MM.1S (cell line): ENCODE measurements at regions not wholly inside any gene's neighbourhood (a gene's known extent, or its start where the extent isn't known, plus 50 kb on each side); places are given as distances from the start of the nearest gene placed in this dataset.

Source experiments
- DNase-seq: peaks from one replicate; pipeline ENCODE4 v3.0.0-alpha.2; 2015
- H2AFZ ChIP-seq: fragments of 300-600 bp; sonication (generic); 2 replicates; pipeline ENCODE4 v1.6.0; 2016; ENCODE audit warnings: antibody characterized with exemption, low read length
- H3F3A ChIP-seq: fragments of 300-600 bp; sonication (generic); 2 replicates; pipeline ENCODE4 v1.6.1; 2016; ENCODE audit warnings: mild to moderate bottlenecking, antibody characterized with exemption, low read length, moderate library complexity, mixed read lengths; ENCODE audit not compliant: insufficient read depth
- H3K27ac ChIP-seq: fragments of 300-600 bp; sonication (generic); 2 replicates; pipeline ENCODE4 v1.5.1; 2016; ENCODE audit warnings: mild to moderate bottlenecking, low read length
- H3K27me3 ChIP-seq: fragments of 300-600 bp; sonication (generic); replicated peaks from 2 replicates; pipeline ENCODE4 v1.6.0; 2016; ENCODE audit warnings: low read length; ENCODE audit not compliant: insufficient read depth
- H3K36me3 ChIP-seq: fragments of 300-600 bp; sonication (generic); replicated peaks from 2 replicates; pipeline ENCODE4 v1.6.1; 2016; ENCODE audit warnings: mild to moderate bottlenecking, low read length, mixed read lengths; ENCODE audit not compliant: insufficient read depth
- H3K4me1 ChIP-seq: fragments of 300-600 bp; sonication (generic); 2 replicates; pipeline ENCODE4 v1.6.1; 2016; ENCODE audit warnings: low read length, mixed read lengths
- H3K4me2 ChIP-seq: fragments of 300-600 bp; sonication (generic); 2 replicates; pipeline ENCODE4 v1.6.0; 2016; ENCODE audit warnings: low read depth, low read length
- H3K4me3 ChIP-seq: fragments of 300-600 bp; sonication (generic); 2 replicates; pipeline ENCODE4 v1.5.1; 2016; ENCODE audit warnings: low read length, mixed read lengths
- H3K79me2 ChIP-seq: fragments of 300-600 bp; sonication (generic); 2 replicates; pipeline ENCODE4 v1.6.1; 2016; ENCODE audit warnings: mixed run types, low read length, mixed read lengths
- H3K9ac ChIP-seq: fragments of 300-600 bp; sonication (generic); 2 replicates; pipeline ENCODE4 v1.6.1; 2016; ENCODE audit warnings: low read length, mixed read lengths
- H3K9me2 ChIP-seq: fragments of 300-600 bp; sonication (generic); replicated peaks from 2 replicates; pipeline ENCODE4 v1.6.1; 2016; ENCODE audit warnings: mild to moderate bottlenecking, low read length, mixed read lengths; ENCODE audit not compliant: insufficient read depth
- H3K9me3 ChIP-seq: fragments of 300-600 bp; sonication (generic); replicated peaks from 2 replicates; pipeline ENCODE4 v1.6.1; 2016; ENCODE audit warnings: mild to moderate bottlenecking, low read length, mixed read lengths; ENCODE audit not compliant: insufficient read depth
- H4K20me1 ChIP-seq: fragments of 300-600 bp; sonication (generic); 2 replicates; pipeline ENCODE4 v1.6.1; 2016; ENCODE audit warnings: mild to moderate bottlenecking, low read length, moderate library complexity, mixed read lengths; ENCODE audit not compliant: insufficient read depth
- CTCF ChIP-seq: fragments of 300-600 bp; sonication (generic); IDR thresholded peaks from 2 replicates; pipeline ENCODE4 v1.5.1; 2016; ENCODE audit warnings: antibody characterized with exemption, low read length, mixed read lengths
- EZH2 ChIP-seq: fragments of 300-600 bp; sonication (generic); optimal IDR thresholded peaks from 2 replicates; pipeline ENCODE3; 2017; ENCODE audit warnings: low read depth, mild to moderate bottlenecking, antibody characterized with exemption, low read length, mixed read lengths
- EZH2phosphoT487 ChIP-seq: fragments of 300-600 bp; sonication (generic); IDR thresholded peaks from 2 replicates; pipeline ENCODE4 v1.6.1; 2018; ENCODE audit warnings: antibody characterized with exemption, low read length

- Histone ChIP-seq H3K9me3 (no peaks in the 10 kb centered on the region), H3K36me3 (no peaks in the 10 kb centered on the region), H3K4me3 (no peak overlapping the region), H2AFZ (no peak overlapping the region), H3K27ac (no peak overlapping the region), H3K4me2 (no peak overlapping the region), H3K9me2 (no peaks in the 10 kb centered on the region), H3K27me3 (no peaks in the 10 kb centered on the region), H4K20me1 (no peaks in the 10 kb centered on the region), H3K4me1 (no peaks in the 10 kb centered on the region), H3K9ac (no peak overlapping the region), H3F3A (peaks cover 3% of the 10 kb centered on the region), H3K79me2 (no peaks in the 10 kb centered on the region)
- DNase-seq, result no peak
- no peak for TF ChIP-seq EZH2
- TF ChIP-seq CTCF, result no peak
- no peak for TF ChIP-seq EZH2phosphoT487
These were observed 100.5 kb upstream of the BTN3A2 start for GRCh38 chr6:26264547-26264946.

GRCh38 chr6:26267083-26267589 is 97.9 kb upstream of the BTN3A2 start:
- DNase-seq, result no peak

GRCh38 chr6:26268659-26269402 is 96.2 kb upstream of the BTN3A2 start:
- Histone ChIP-seq H3K9ac (no peak overlapping the region), H3K36me3 (no peaks in the 10 kb centered on the region), H3K9me2 (no peaks in the 10 kb centered on the region), H3K4me1 (no peaks in the 10 kb centered on the region), H3K27me3 (no peaks in the 10 kb centered on the region), H3K79me2 (no peaks in the 10 kb centered on the region), H3K4me3 (no peak overlapping the region), H4K20me1 (no peaks in the 10 kb centered on the region), H3K9me3 (no peaks in the 10 kb centered on the region), H2AFZ (no peak overlapping the region), H3F3A (peaks cover 43% of the 10 kb centered on the region), H3K4me2 (no peak overlapping the region), H3K27ac (no peak overlapping the region; the same call in 1 of the 2 replicates)
- DNase-seq, result no peak
- TF ChIP-seq CTCF, result no peak
- no peak for TF ChIP-seq EZH2
- no peak for TF ChIP-seq EZH2phosphoT487

More at GRCh38 chr6:26267083-26267589, 97.9 kb upstream of the BTN3A2 start:
- Histone ChIP-seq H3K4me2 (no peak overlapping the region), H3K79me2 (no peaks in the 10 kb centered on the region), H3K27me3 (no peaks in the 10 kb centered on the region), H3K9me2 (no peaks in the 10 kb centered on the region), H3K27ac (no peak overlapping the region), H3K9me3 (no peaks in the 10 kb centered on the region), H2AFZ (no peak overlapping the region), H3K4me3 (no peak overlapping the region), H3F3A (peaks cover 28% of the 10 kb centered on the region), H3K9ac (no peak overlapping the region), H3K4me1 (no peaks in the 10 kb centered on the region), H4K20me1 (no peaks in the 10 kb centered on the region), H3K36me3 (no peaks in the 10 kb centered on the region)
- TF ChIP-seq CTCF, result no peak
- TF ChIP-seq EZH2, result no peak
- TF ChIP-seq EZH2phosphoT487, result no peak
